ENCODE measurements at regions not wholly inside any gene's neighbourhood (a gene's known extent, or its start where the extent isn't known, plus 50 kb on each side); places are given as distances from the start of the nearest gene placed in this dataset.

DNA sequence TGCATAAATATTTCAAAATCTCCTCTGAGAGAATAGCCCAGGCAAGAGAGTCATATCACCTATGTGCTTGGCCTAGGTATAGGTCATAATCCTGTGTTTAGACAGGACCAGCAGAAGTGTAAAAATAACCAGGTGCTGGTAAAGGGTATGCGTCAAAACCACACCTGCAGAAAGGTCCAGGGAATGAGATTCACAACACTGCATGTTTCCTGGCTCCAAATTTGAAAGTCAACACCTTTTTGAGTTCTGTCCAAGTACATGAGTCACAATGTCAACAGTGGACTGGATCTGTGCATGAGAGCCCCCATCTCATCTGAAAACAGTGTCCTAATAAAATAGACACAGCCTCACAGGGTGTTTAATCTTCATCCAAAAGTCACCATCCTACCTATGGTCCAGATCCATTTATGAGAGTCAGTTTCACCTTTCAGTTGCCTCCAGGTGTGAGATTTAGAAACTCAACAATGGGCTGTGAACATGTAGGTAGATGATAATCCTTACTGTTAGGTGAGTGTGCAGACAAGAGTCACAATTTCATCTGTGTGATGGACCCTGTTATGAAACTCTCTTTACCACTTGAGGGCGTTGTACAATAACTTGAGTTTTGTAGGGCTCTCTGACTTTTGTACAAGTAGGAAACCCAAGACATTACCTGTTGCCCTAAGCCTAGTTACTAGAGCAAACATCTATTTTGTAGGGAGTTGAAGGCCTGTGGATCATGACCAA lies 2100.7 kb downstream of the TP53TG3F start:
- Histone ChIP-seq H3K36me3 (ENCODE audit: control insufficient read depth in 2 of 2, extremely low read depth in 1 of 2, insufficient read depth in 2 of 2, low read length in 2 of 2) (no peaks in the 10 kb centered on the region), H3K4me2 (ENCODE audit: control insufficient read depth, extremely low read depth, insufficient read depth, low read depth, low read length) (no peak overlapping the region), H3K79me2 (ENCODE audit: control insufficient read depth, insufficient read depth, low read length) (no peaks in the 10 kb centered on the region), H4K20me1 (ENCODE audit: control insufficient read depth, extremely low read depth, insufficient read depth, low read length) (no peaks in the 10 kb centered on the region), H2AFZ (ENCODE audit: control insufficient read depth, low read length) (no peak overlapping the region), H3K9me3 (ENCODE audit: control insufficient read depth, low read depth, low read length) (no peaks in the 10 kb centered on the region), H3K4me1 (ENCODE audit: control insufficient read depth, extremely low read depth, insufficient read depth, low read length) (peaks cover 32% of the 10 kb centered on the region), H3K9ac (ENCODE audit: control insufficient read depth, extremely low read depth, insufficient read depth, low read length) (no peak overlapping the region), H3K27me3 (ENCODE audit: control insufficient read depth, extremely low read depth, insufficient read depth, low read length) (no peaks in the 10 kb centered on the region), H3K9me1 (ENCODE audit: control insufficient read depth, extremely low read depth, insufficient read depth, low read length) (no peaks in the 10 kb centered on the region), H3K27ac (ENCODE audit: control insufficient read depth, insufficient read depth, low read length) (peak overlapping the region; percentile 23), H3K4me3 (ENCODE audit: control insufficient read depth in 2 of 3, extremely low read depth in 1 of 3, insufficient read depth in 2 of 3, low read depth in 1 of 3, low read length in 3 of 3) (no peak overlapping the region)
- FAIRE-seq (no peak), DNase-seq (ENCODE audit: low read depth, low spot score) (no peak)
- dilution Hi-C loops (cut with MboI; ENCODE audit: extremely low pct_ligation_motif_present, low sequenced_read_pairs): no loop called here
- no peak for TF ChIP-seq EZH2 (IDR thresholded peaks at IDR 0.05; ENCODE audit: low read length)
- TF ChIP-seq, protein P1, sequence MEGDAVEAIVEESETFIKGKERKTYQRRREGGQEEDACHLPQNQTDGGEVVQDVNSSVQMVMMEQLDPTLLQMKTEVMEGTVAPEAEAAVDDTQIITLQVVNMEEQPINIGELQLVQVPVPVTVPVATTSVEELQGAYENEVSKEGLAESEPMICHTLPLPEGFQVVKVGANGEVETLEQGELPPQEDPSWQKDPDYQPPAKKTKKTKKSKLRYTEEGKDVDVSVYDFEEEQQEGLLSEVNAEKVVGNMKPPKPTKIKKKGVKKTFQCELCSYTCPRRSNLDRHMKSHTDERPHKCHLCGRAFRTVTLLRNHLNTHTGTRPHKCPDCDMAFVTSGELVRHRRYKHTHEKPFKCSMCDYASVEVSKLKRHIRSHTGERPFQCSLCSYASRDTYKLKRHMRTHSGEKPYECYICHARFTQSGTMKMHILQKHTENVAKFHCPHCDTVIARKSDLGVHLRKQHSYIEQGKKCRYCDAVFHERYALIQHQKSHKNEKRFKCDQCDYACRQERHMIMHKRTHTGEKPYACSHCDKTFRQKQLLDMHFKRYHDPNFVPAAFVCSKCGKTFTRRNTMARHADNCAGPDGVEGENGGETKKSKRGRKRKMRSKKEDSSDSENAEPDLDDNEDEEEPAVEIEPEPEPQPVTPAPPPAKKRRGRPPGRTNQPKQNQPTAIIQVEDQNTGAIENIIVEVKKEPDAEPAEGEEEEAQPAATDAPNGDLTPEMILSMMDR (optimal IDR thresholded peaks at IDR 0.05 in 1 of 3, IDR thresholded peaks at IDR 0.05 in 1 of 3, conservative IDR thresholded peaks at IDR 0.05 in 1 of 3; ENCODE audit: extremely low read depth in 1 of 3, insufficient read depth in 2 of 3, low read length in 3 of 3): peak in 1 of 3 experiments; percentile 31

DNA sequence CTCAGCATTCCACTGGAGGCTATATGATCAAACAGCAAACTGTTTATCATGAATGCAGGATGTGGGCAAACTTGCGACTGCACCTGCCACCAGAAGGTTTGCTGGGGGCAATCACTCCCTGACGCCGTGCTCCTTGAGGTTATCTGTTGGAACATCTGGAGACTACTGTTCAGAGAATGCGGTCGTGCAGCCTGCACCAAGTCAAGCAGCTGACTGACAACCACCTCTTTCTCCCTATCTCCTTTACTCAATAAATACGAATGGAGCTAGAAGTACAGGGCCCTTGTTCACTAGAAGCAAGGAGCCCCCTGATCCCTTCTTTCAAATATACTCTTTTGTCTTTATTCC lies 2101.2 kb downstream of the TP53TG3F start:
- Histone ChIP-seq H3K36me3 (ENCODE audit: control insufficient read depth in 2 of 2, extremely low read depth in 1 of 2, insufficient read depth in 2 of 2, low read length in 2 of 2) (no peaks in the 10 kb centered on the region), H3K27ac (ENCODE audit: control insufficient read depth, insufficient read depth, low read length) (no peak overlapping the region), H3K9me3 (ENCODE audit: control insufficient read depth, low read depth, low read length) (no peaks in the 10 kb centered on the region), H3K4me1 (ENCODE audit: control insufficient read depth, extremely low read depth, insufficient read depth, low read length) (peaks cover 35% of the 10 kb centered on the region), H3K79me2 (ENCODE audit: control insufficient read depth, insufficient read depth, low read length) (no peaks in the 10 kb centered on the region), H3K9ac (ENCODE audit: control insufficient read depth, extremely low read depth, insufficient read depth, low read length) (no peak overlapping the region), H3K27me3 (ENCODE audit: control insufficient read depth, extremely low read depth, insufficient read depth, low read length) (no peaks in the 10 kb centered on the region), H3K9me1 (ENCODE audit: control insufficient read depth, extremely low read depth, insufficient read depth, low read length) (no peaks in the 10 kb centered on the region), H2AFZ (ENCODE audit: control insufficient read depth, low read length) (no peak overlapping the region), H3K4me3 (ENCODE audit: control insufficient read depth in 2 of 3, extremely low read depth in 1 of 3, insufficient read depth in 2 of 3, low read depth in 1 of 3, low read length in 3 of 3) (no peak overlapping the region), H3K4me2 (ENCODE audit: control insufficient read depth, extremely low read depth, insufficient read depth, low read depth, low read length) (no peak overlapping the region), H4K20me1 (ENCODE audit: control insufficient read depth, extremely low read depth, insufficient read depth, low read length) (no peaks in the 10 kb centered on the region)
- FAIRE-seq (no peak), DNase-seq (ENCODE audit: low read depth, low spot score) (no peak)
- TF ChIP-seq, protein P1 (optimal IDR thresholded peaks at IDR 0.05 in 1 of 3, IDR thresholded peaks at IDR 0.05 in 1 of 3, conservative IDR thresholded peaks at IDR 0.05 in 1 of 3; ENCODE audit: extremely low read depth in 1 of 3, insufficient read depth in 2 of 3, low read length in 3 of 3): no peak
- TF ChIP-seq EZH2 (IDR thresholded peaks at IDR 0.05; ENCODE audit: low read length): no peak
- dilution Hi-C loops (cut with MboI; ENCODE audit: extremely low pct_ligation_motif_present, low sequenced_read_pairs): no loop called here

All from keratinocyte (primary cell).